Stromal cell of bone marrow (primary cell): ENCODE measurements at regions not wholly inside any gene's neighbourhood (a gene's known extent, or its start where the extent isn't known, plus 50 kb on each side); places are given as distances from the start of the nearest gene placed in this dataset.

Experiments used
- DNase-seq: peaks from one replicate; pipeline ENCODE4 v3.0.0-alpha.2; 2012; ENCODE audit warnings: low read depth

DNA sequence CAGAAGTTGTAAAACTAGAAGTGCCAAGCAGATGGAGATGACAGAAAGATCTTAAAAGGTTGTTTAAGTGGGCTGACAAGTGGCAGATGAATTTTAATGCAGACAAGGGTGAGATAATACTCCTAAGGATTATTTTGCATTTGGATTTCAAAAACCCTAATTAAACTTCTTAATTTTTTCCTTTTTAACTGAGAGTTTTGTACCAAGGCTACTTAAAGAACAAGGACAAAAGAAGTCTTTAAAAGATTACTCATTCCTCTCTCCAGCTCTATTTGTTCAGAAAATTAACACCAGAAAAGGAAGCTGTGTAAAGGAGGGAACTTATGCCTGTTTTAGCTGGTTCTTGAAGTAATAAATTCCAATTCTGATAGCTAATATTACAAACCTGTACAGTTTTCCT lies 275.4 kb downstream of the ETNK1 start:
- DNase-seq, result no peak

DNA sequence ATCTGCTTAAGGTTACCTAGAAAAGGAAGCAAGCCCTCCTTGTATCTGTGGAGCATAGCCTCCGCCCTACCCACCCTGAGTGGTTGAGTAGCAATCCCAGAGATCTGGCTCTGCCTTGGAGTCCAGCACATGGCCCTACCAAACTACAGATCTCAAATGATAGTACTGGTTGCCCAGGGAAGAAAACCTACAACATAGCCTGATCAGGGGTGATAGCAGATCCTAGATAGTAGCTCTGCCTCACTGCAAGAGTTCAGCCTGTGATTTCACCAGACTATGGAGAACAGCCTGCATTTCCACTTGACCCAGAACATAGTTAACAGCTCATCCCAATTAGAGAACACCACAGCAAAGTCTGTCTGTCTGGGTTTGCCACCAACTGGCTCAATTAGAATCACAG lies 279.5 kb downstream of the ETNK1 start:
- DNase-seq, result no peak

DNA sequence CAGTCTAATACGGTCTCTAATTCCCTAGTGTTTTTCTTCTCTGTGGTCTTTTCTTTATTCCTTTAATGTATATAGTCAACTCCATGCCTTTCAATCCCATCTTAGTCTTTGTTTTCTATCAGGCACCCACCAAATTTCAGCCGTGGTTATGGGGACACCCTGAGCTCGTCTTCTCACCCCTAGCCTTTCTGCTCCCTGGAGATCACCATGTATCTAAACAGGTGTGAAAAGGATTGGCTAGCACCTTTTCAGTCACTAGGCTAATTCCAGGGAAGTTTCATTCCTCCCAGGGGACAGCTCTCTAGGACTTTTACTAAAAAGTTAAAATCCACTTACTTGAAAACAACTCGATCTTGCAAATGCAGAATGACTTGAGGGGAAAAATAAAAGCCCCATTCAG lies 291.3 kb downstream of the ETNK1 start:
- no peak for DNase-seq

DNA sequence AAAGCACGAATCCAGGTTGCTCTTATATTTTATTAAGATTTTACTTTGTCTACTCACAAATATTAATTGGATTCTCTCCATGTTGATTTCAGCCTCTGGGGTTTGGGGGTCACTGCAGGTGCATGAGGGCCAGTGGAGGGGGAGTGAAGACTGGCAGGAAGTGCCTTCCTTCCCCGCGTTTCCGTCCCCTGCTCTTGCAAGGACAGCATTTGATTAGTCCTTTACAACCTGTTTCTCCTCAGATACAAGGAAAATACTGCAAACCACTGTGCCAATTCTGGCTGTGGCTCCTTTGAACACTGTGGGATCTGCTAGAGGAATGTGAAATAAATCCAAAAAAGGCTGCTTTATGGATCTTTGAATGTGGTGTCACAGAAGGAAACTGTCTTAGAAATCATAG lies 291.8 kb downstream of the ETNK1 start:
- DNase-seq, result no peak

DNA sequence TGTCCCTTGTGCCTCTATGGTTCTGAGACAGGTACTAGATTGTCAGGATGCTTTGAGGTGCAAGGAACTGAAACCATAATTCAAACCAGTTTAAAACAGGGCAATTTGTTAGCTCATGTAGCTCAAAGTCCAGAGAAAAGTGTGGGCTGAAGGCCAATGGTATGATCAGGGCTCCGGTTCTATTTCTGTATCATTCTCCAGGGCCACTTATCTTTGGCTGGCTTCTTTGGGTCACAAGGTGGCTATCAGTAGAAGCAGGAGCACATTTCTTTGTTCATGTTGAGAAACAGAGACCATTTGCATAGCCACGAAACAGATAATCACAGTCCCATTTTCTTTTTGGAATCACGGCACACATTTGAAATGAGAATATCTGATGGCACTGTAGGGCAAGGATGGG lies 294.9 kb downstream of the ETNK1 start:
- DNase-seq, result no peak

DNA sequence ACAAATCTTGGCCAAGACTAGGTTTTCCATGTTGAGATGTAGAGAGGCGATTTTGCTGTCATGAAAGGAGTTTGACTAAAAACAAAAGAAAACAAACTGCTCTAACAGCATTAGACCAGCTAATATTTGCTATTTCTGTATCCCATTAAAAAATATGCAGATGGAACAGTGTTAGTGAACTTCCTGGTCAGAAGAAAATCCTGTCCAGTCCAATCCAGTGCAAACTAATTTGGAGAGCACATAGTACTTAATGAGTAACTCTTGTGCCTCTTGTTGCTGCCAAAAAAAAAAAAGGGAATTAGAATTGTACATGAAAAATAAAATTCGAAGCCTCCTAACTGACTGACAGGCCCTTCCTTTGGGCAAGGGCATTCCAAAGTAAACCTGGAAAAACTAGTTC lies 298.8 kb downstream of the ETNK1 start:
- no peak for DNase-seq

DNA sequence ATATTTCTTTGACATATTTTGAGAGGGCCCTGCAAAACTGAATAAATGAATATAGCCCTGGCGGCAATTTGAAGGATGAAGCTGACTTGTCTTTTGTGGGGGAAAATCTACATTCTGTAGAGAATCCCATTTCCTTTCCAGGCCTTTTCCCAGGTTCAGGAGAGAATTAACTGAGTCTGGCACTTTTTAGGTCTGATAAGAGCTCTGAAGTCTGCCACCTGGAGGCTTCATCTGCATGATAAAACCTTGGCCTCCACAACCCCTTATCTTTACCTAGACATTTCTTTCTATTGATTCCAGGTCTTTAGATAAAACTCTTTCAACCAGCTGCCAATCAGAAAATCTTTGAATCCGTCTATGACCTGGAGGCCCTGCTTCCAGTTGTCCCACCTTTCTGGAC lies 299.4 kb downstream of the ETNK1 start:
- no peak for DNase-seq

DNA sequence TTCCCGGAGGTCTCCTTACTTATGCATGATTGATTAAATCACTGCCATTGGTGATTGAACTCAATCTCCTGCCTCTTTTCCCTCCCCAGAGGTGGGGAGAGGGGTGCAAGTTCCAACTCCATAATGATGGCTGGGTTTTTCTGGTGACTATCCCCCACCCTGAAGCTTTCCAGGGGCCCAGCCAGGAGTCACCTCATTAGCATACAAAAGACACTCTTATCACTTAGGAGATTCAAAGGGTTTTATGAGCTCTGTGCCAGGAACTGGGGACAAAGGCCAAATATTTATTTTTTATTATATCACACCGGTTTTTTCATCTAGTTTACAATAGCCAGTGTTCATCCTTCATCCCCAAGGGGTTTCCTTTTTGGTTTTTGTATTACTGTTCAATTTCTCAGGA lies 300.7 kb downstream of the ETNK1 start:
- no peak for DNase-seq

DNA sequence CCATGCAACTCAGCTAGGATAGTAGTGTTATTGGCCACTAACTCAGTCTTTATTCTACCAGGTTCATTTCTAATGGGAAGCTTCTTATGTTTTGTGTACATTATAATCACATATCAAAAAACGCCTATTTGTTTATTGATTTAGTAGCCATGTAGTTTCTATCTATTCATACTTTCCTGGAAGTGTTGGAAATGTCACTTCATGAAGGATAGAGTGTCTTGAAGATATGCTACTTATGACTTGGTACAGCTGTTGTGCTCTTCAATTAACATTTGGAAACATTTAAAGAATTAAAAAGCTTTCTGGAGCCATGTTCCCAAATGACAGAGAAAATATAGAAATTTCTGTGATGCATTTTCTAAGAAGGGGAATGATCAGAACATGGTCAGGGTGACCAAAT lies 307.5 kb downstream of the ETNK1 start:
- no peak for DNase-seq

DNA sequence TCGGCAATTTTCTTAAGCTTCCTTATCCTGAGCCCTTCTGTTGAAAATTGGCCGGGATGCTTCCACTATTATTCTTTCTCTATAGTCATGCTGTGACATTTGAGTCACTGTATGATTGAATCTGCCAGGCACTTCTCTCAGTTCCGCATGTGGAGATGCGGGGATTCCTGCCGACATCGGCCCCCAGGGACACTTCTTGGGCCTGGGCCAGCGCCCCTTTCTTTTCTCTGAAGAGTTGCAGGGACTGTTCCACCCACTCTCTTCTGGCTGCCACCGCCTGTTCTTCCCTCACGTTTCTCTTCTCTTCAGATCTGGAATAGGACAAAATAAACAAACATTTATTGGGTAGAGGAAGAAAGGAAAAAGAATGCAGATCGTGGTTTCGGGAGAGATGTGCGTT lies 310.1 kb downstream of the ETNK1 start:
- DNase-seq, result no peak

DNA sequence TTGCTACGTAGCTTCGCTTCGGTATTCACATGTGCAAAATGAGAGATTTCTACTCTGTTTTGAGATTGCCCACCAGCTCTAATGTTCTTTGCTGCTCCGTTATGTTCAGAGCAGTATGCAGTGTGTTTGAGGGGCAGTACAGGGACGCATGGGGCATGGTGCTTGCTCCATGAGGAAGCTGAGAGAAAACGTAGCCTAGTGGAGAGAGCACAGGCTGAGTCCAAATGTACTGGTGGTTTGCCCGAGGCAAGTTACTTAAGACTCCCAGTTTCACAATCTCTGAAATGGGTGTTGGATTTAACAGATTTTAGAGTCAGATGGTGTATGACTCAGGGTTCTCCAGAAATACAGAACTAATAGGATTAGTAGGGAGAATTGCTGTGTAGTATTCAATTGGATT lies 310.5 kb downstream of the ETNK1 start:
- no peak for DNase-seq

DNA sequence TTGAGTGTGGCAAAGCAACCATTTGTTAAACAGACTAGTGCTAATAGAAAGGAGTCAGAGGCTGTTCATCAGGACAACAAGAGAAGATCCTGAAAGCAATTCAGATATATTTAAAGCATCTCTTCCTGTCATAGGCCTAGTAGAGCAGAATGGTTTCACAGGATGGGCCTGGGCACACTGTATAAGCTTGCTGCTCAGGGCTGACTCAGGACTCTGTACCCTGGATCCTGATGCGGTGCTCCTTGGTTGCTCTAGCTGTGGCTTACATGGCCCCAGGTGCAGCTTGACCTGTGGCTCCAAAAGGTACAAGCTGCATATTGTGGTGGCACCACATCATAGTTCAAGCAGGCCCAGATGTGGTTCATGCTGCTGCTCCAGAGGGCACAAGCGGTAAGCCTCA lies 313.4 kb downstream of the ETNK1 start:
- DNase-seq, result no peak

DNA sequence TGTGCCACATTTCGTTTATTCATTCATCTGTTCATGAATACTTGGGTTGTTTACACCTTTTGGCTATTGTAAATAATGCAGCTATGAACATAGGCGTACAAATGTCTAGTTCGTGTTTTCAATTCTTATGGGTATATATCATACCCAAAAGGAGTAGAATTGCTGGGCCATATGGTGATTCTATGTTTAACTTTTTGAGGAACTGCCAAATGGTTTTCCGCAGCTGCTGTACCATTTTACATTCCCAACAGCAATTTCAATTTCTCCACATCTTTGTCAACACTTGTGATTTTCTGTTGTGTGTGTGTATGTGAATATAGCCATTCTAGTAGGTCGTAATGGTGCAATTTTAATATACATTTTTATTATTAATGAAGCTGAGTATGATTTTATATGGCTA lies 326.2 kb downstream of the ETNK1 start:
- DNase-seq, result no peak

DNA sequence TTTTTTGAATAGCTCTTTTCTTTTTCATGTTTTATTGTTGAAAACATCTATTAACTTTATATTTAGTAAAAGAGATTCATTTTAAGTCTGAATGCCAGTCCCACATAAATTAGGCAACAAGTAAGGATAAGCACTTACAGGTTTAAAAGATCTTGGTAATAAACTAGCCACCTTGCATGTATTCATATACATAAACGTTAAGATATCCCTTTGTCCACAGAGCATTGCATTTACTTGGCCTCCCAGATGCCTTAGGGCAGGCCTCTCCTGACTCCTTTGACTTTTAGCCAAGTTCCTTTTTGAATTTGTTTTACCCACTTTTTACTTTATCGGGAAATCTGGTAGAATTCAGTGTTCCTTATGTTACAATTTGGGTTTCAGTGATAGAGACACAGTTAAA lies 331.7 kb downstream of the ETNK1 start:
- DNase-seq, result no peak

DNA sequence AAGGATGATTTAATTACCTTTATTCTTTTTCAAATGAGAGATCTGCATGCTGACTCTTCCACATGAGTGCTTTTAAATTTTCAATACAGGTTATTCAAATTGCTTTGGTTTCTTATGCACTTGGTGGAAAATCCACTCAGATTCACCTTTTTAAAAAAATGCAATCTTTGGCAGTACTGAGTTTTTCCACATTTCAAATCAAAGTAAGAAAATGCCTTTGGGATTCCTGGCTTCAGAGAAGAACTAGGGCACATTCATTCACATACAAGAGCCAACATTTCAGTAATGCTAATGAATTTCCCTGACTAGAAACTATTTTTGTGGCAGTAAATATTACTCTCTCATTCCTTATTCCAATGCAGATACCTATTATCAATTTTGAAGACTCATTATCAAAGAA lies 342.2 kb downstream of the ETNK1 start:
- DNase-seq, result no peak

DNA sequence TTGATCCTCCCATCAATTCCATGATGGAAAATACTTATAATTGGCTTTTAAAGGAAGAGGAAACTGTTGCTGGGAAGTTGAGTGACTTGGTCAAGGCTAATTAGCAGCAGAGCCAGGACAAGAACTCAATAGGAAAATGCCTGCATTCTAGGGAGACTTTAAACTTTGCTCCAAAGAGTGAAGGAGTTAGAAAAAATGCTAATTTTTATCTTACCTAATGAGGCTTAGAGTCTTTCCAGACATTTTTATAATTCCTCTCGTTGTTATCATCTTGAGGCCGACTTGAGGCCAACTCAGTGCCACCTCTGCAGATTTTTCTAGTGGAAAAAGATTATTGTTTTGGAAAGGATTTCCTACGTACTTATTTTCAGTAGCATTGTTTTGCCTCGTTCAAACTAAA lies 344.6 kb downstream of the ETNK1 start:
- no peak for DNase-seq

DNA sequence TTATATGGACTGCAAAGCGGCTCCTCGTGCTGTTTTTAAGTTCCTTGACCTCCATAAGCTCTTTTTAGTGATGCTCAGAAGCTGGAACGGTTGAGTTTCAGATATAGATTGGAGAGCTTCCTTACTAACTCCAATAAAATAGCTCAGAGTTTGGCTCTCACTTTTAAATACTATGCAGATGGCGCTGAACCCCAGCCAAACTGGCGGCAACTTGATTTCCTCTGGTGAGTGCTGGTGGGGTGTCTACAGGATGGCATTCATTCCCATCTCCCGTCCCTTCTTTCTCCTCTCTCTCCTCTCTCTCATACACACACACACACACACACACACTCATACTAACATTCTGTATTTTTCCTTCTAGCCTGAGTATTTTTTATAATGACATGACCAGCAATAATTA lies 346.3 kb downstream of the ETNK1 start:
- DNase-seq, result no peak

DNA sequence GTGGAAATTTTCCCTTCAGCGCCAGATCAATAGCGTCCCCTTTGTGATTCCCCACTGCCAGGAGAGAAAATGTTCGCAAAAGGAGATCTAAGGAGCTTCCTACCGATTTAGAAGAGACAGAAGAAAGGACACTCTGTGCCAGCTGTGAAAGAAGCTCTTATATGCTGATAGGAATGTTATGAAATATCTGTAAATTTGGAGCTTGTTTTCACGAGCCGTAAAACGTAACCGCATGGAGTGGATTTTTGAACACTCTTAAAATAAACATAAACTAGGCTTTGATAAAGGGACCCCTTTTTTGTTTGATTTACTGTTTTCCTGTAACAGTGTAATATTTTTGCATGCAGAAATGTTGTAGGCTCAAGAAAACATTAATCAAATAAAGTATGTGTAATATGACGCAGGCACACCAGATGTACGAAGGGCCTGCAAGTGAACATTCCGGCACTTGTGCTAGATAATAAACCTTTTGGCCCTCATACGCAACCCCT lies 346.8 kb downstream of the ETNK1 start:
- no peak for DNase-seq

DNA sequence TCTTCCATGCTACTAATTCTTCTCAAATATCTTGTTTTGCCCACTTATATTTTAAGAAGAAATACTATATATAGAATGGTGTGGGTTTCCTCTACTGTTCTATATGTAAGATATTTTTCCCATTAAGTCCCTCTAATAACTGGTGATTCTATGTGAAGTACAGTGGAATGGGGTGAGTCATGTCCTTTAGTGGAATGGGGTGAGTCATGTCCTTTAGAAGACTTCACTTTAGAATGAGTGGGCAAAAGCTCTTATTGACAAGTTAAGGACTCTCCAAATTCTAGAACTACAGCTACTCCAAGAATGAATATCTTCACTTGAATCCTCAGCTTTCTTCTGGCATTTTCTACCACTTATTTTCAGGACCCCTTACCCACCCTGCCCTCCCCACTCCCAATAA lies 349.9 kb downstream of the ETNK1 start:
- DNase-seq, result peak; percentile 73

DNA sequence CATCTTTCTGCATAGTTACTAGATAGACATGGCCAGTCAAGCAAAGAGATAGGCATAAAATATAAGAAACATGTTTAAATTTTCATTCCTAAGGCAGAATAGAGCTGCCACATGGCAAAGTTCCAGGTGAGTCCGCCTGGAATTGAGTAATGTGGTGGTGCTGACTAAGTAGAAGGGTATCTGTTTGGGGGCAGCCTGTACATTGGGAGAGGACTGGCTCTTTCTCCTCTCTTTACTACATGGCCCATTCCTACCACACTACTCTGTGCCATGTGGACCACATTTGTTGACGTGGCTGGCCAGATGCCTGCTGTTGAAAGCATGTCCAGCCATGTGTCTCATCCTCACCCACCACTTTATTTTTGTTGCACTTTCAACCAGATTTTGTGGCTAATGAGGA lies 354.0 kb downstream of the ETNK1 start:
- peak; percentile 83 for DNase-seq

DNA sequence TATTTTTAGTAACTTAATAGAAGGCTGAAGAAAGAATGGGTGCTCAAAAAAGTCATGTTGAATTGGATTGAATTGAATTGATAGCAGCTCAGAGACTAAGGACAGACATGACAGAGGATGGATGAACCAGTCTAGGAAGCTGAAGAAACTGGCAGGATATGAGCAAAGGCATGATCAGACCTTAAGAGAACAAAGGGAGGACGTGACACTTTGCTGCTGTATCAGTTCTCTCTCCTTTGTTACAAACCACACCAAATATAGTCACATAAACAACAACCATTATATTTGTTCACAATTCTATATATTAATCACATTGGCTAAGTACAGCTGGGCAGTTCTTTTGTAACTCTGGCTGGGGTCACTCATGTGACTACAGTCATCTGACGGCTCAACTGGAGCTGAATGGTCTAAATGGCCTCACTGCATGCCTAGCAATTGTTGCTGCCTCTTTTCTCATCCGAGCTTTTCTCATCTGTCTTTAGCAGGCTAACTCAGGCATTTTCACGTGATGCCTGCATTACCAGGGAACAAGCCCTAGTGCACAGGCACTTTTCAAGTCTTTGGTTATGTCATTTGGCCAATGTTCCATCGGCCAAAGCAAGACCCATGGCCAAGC lies 355.0 kb downstream of the ETNK1 start:
- no peak for DNase-seq

DNA sequence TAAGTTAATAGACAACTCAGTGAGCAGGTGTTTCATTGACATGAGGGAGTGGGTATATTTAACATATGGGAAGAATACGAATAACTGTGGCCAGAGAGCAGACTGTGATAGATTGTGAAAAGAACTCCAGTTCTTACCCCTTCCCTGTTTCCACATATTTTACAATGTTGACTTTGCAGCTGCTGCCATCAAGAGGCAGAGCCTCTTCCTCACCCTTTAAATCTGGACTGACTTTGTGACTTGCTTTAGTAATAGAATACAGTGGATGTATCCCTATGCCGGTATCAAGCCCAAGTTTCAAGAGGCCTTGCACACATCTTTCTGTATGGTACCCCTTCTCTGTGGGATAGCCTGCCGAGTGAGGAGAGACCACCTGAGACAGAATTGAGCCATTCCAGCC lies 356.7 kb downstream of the ETNK1 start:
- DNase-seq, result peak; percentile 33

DNA sequence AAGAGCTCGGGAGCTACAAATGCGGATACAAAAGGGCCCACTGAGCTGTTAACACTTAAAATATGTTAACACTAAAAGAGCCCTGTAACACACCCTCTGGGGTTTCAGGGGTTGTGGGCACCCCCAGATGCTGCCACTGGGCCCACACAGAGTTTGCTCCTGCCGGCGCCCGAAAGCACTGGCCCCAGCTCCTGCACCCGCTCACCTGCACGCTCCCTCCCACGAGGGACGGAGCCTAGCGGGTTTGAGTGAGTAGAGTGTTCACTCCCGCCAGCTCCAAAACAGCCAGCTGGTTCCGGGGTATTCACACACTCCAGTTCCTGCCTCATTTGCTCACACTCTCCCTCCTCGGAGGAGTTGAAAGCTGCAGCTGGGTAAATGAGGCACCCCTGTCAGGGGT lies 357.7 kb downstream of the ETNK1 start:
- no peak for DNase-seq

DNA sequence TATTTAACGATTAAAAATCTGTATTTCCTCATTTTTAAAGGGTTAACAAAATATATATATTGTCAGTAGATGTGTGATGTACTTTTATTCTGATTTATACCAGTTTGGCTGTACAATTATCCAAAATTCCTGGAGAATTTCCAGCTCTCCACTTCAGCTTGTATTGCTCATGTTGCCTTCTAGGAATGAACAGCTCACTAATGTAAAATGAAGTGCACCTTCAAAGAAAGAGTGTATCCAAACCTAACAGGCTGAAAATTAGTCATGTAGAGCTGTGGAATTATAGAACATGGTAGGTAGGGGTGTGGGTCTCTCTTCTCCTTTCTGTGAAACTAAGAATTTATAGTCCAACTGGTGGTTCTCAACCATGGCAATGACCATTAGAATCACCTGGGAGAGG lies 362.0 kb downstream of the ETNK1 start:
- DNase-seq, result no peak

DNA sequence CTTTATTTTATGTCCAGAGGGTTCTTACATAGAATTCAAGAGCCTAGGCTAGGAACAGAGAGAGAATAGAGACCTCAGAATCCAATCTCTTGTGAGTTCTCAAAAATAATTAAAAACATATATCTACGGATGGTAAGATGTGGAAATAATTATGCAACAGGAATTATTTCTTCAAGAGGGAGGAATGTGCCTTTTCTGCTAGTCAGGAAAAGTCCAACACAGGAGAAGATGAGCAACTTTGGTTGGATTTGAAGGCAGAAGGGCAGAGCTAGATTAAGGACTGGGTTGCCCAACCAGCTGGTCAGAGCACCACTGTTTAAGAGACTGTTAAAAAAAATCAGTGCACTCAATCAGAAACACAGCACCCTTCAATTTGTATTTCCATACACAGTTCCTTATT lies 365.5 kb downstream of the ETNK1 start:
- DNase-seq, result no peak
